HG03378 (cell line): ENCODE measurements at regions not wholly inside any gene's neighbourhood (a gene's known extent, or its start where the extent isn't known, plus 50 kb on each side); places are given as distances from the start of the nearest gene placed in this dataset.
"Not testable (repeated sequence)": the region's sequence is repeated elsewhere in the genome, so short reads cannot be mapped to it uniquely, and the experiment has no call there.

Source experiments
- ATAC-seq: cut with Tn5 transposase; IDR thresholded peaks from one replicate; pipeline ENCODE4 v1.9.1; 2021; ENCODE audit warnings: mild to moderate bottlenecking, moderate library complexity; ENCODE audit not compliant: unreplicated experiment

GRCh38 chr6:110558575-110558974 lies 82.2 kb upstream of the SLC22A16 start:
- no peak for ATAC-seq

- no peak for ATAC-seq
Observed at GRCh38 chr6:110557199-110557598, 80.8 kb upstream of the SLC22A16 start.

GRCh38 chr6:110556317-110557110 lies 80.1 kb upstream of the SLC22A16 start:
- no peak for ATAC-seq

- no peak for ATAC-seq
Observed at GRCh38 chr6:110554966-110555460, 78.6 kb upstream of the SLC22A16 start.

GRCh38 chr6:110554441-110554840 lies 78.0 kb upstream of the SLC22A16 start:
- ATAC-seq = no peak

- no peak for ATAC-seq
Observed at GRCh38 chr6:110552901-110553641, 76.7 kb upstream of the SLC22A16 start.

GRCh38 chr6:110552076-110552475 lies 75.7 kb upstream of the SLC22A16 start:
- ATAC-seq = no peak

GRCh38 chr6:110551088-110551487 lies 74.7 kb upstream of the SLC22A16 start:
- no peak for ATAC-seq

GRCh38 chr6:110550353-110550752 lies 73.9 kb upstream of the SLC22A16 start:
- no peak for ATAC-seq

GRCh38 chr6:110549277-110549676 lies 72.9 kb upstream of the SLC22A16 start:
- ATAC-seq = no peak

- no peak for ATAC-seq
Observed at GRCh38 chr6:110548110-110548847, 71.9 kb upstream of the SLC22A16 start.

- ATAC-seq = no peak
Observed at GRCh38 chr6:110547266-110547964, 71.0 kb upstream of the SLC22A16 start.

GRCh38 chr6:110545081-110545872 lies 68.9 kb upstream of the SLC22A16 start:
- no peak for ATAC-seq

GRCh38 chr6:110544472-110544871 lies 68.1 kb upstream of the SLC22A16 start:
- ATAC-seq = no peak

GRCh38 chr6:110543106-110543505 lies 66.7 kb upstream of the SLC22A16 start:
- ATAC-seq = no peak

- ATAC-seq = no peak
Observed at GRCh38 chr6:110542311-110543024, 66.1 kb upstream of the SLC22A16 start.

- ATAC-seq = no peak
Observed at GRCh38 chr6:110541701-110542309, 65.4 kb upstream of the SLC22A16 start.

- ATAC-seq = not testable (repeated sequence)
Observed at GRCh38 chr6:110539277-110540019, 63.0 kb upstream of the SLC22A16 start.
